Right ventricle myocardium superior (tissue), 1 donor: ENCODE measurements at regions not wholly inside any gene's neighbourhood (a gene's known extent, or its start where the extent isn't known, plus 50 kb on each side); places are given as distances from the start of the nearest gene placed in this dataset.
"Not testable (repeated sequence)": the region's sequence is repeated elsewhere in the genome, so short reads cannot be mapped to it uniquely, and the experiment has no call there.

Experiments used
- ATAC-seq: fragments of 200-7000 bp; cut with Tn5 transposase; one replicate; pipeline ENCODE4 v1.9.1; 2020; ENCODE audit warnings: mild to moderate bottlenecking; ENCODE audit not compliant: poor library complexity
- DNase-seq: peaks from one replicate; pipeline ENCODE4 v3.0.0-alpha.2; 2020
- intact Hi-C: fragments of 100-400 bp; cut with DNase I; formaldehyde crosslinking; loops from one replicate; pipeline ENCODE4 v1.11.2; 2022
- donor health status: DM: no; HTN: yes; CAD: no; lungs with severe emphysema.

DNA sequence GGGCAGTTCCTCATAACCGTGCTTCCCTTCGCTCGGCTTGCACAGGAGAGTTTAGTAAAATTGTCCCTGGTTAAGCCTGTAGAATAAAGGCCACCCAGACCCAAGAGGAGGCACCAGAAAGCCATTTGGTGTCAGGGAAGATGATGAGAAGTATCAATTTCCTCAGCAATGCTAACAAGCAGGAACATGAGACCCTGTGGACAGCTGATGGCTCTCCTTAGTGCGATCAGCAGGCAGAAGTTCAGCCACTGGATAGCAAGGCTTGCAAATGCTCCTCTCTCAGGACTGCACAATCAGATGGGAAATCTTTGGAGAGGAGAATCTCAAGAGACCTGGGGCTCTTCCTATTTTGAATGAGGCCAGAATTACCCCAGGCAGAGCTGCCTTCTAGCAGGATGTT, 261.1 kb upstream of the DYNLRB2 start:
- intact Hi-C loops, result no loop called here
- DNase-seq, result no peak
- ATAC-seq, result no peak

DNA sequence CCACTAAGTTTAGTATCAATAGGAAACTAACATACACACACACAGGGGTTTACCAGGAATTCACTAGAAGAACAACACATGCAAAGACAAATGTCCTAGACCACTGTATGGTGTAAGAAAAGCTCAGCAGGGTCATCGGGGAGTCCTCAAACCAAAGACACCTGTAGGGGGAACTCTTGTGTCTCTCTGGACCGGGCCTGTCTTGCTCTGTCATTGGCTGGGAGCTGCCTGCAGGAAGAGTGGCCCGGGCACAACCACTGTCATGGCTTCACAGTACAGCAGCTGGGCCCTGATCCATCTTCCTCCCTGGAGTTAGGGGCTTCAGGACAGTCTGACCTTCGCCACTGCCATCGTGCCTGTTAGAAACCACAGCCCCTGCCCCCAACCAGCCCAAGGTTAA, 263.6 kb upstream of the DYNLRB2 start:
- no peak for DNase-seq
- intact Hi-C loops, result no loop called here
- ATAC-seq, result no peak

- DNase-seq (no peak), ATAC-seq (no peak)
- intact Hi-C loops, result no loop called here
Observed at GRCh38 chr16:80274576-80275191, 266.1 kb upstream of the DYNLRB2 start.

DNA sequence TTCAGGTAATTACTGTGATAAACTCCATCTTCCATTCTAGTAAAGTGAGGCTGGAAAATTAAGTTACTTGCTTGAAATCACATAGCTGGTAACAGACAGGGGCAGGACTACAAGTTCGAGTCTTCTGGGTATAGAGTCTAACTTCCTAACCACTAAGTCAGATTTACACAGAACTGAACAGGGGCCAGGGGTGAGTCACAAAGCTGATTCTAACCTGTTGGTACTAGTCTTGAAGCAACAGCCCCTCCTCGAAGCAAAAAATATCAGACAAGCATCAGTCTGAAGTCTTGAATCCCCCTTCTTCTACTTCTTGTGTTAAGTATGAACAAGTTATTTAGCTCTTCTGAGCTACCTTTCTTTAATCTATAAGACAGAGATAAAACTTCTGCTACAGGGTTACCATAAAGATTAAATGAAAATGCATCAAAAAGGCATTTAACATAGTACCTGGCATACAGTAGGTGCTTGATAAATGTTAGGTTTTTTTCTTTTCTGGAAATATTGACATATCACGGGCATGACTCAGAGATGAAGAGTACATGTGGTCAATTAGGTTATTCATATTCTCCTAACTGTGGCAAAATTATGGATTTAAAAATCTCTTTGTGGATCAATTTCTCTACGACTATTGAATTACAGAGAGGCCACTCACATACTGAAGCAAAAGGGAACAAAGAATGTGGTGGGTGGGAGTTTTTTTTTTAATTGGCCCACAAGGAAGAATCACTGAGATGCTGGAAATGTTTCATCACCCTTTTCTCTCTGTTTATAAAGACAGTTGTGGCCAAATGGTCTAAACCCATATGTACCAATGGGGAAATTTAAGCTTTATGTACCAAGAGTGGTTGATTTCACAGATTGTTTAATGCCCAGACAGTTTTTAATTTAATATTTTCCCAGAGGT, 266.9 kb upstream of the DYNLRB2 start:
- ATAC-seq (no peak), DNase-seq (no peak)
- intact Hi-C loops, result no loop called here

DNA sequence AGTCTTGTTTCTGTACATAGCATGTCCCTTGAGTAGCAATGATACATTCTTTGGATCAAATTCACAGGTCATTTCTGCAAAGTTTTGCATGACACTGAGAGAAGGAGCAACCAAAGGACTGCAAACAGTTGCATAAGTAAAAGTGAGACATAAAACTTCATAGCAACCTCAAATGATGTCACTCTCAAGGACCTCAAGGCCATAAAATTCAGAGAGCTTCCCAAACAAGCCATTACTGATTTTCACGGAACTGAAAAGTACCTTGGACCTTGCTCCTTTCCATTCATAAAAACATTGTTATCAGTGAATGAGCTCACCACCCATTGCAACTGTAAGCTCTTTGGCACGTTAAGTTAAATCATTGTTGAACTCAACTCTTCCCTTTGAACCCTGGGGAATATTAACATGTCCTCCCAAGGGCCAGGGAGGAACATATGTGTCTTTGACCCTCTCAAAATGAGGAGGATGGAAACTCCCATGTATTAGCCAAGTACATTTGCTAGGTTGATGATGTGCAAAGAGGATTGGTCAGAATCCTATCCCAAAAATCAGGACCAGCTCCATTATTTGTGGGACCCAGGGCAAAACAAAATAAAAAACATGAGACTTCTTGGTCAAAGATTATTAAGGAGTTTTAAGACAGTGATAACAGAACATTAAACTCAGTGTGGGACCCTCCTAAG, 275.0 kb upstream of the DYNLRB2 start:
- intact Hi-C loops, result no loop called here
- DNase-seq (no peak), ATAC-seq (no peak)

DNA sequence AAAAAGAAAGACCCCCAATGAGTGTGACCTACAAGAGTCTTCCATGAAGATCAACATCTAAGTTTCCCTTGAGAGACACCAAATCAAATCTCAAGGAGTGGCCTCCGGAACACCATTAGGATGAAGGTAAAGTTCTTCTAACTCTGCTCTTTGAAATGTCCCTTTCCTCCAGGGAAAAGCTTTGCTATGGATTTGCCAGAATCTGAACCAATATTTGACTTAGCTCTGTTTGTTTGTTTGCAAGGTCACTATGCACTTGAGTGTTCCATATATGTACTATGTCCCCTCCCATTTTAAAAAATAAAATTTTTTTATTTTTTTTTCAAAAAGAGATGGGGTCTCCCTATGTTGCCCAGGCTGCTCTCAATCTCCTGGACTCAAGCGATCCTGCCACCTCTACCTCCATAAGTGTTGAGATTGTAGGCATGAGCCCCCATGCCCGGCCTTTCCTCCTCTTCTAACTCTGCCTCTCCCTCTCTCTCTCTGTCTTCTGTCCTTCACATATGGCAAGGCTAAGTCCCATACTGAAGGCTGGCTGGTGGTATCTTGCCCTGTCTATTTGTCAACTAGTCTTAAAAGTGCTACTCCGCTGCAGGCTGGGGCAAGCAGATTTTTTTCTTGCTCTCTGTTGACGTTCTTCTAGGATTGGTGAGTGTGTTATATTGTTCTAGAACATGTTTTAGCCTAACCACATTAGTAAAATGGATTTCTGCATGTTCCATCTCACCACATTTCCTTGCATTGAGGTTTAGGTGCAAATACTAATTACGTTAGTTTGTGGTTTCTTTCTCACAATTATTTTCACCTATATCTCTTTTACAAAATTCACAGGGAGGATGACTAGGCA, 276.7 kb upstream of the DYNLRB2 start:
- ATAC-seq, result no peak
- intact Hi-C loops, result no loop called here
- DNase-seq, result no peak

DNA sequence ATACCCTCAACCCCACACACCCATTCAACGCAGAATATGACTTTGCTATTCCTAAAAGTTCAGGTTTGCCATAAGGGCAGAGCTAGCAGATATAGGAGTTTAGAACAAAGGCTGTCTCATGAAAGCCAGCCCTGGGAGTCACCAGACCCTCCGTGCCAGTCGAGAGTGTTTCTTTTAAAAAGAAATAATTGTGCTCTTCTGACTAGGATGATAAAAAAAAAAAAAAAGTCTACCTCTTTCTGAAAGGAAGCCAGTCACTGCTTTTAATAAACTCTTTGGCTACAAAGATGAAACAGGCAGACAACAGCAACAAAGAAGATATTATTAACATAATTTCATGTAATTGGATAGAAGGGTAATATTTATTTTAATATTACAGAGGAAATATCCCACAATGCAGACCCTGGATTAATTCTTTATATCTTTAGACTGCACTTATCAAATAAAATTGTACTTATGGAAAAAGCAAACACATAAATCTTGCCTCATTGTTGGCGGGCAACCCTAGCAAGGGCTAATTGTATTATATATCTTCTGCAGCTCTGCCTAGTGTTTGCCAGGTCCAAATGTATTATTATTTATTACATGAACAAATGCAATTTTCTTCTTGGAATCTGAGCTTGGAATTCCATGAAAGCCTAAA, 277.5 kb upstream of the DYNLRB2 start:
- no peak for DNase-seq
- ATAC-seq, result no peak

DNA sequence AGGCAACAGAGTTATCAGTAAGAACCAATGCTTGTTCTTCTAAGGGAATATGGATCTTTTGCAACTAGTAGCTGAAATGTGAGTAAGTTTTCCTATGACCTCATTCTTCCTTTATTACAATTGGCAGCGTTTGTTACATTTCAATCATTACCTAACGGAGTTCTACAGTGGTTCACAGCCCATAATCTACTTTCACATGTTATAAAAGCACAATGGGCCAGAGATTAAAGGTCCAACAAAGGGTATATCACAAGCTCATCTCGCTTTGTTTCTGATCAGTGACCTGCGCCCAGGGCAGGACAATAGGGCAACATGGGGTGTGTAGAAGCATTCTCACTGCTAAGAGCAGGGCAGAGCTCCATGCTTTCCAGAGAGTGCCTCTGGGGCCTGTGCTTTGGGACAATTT, 279.9 kb upstream of the DYNLRB2 start:
- DNase-seq (no peak), ATAC-seq (no peak)
- intact Hi-C loops, result no loop called here

More for the DNA sequence above, 277.5 kb upstream of the DYNLRB2 start:
- intact Hi-C loops, result no loop called here

- DNase-seq (no peak), ATAC-seq (no peak)
- intact Hi-C loops, result no loop called here
Observed at GRCh38 chr16:80259290-80259805, 281.4 kb upstream of the DYNLRB2 start.

DNA sequence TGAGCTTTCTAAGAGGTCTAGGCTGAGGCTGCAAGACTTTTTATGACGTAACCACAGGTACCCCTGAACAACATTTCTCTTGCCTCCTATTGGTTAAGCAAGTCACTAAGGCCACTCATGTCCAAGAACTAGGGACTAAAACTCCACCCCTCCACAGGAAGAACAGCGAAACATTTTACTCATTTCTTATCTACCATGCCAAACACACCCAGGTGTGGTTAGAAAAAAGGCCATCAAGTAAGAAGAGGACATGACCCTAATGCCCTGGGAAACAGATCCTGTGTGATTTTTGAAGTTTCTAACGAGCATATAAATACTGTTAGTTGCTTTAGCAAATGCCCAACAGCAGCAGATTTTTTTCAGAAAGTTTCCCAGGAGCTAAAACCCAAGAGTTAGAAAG, 282.4 kb upstream of the DYNLRB2 start:
- ATAC-seq, result no peak
- no peak for DNase-seq
- intact Hi-C loops, result no loop called here

GRCh38 chr16:80254970-80255369, 285.8 kb upstream of the DYNLRB2 start:
- no peak for DNase-seq
- ATAC-seq, result no peak
- intact Hi-C loops, result no loop called here

DNA sequence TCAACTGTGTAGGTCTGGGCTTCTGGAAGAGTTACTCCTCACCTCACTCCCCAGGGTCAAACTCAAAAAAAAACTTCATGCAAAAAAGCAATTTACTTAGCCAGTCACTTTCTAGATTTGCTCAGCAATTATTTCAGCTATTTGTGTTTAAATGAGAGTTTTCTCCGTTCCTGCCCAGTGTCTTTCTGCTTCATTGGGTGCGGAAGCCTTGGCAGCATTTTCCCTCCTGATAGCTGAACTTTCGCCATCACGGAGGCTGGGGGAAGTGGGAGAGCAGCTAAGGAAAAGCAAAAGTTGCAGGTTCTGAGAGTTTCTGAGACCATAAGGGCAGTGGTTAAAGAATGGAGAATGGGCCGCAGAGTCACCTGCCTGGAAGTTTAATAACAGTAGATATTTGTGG, 287.1 kb upstream of the DYNLRB2 start:
- ATAC-seq, result no peak
- intact Hi-C loops, result no loop called here

GRCh38 chr16:80250381-80250780, 290.4 kb upstream of the DYNLRB2 start:
- ATAC-seq (no peak), DNase-seq (no peak)
- intact Hi-C loops, result no loop called here

More for the DNA sequence above, 287.1 kb upstream of the DYNLRB2 start:
- no peak for DNase-seq

- ATAC-seq, DNase-seq, intact Hi-C loops: not testable (repeated sequence)
Observed at GRCh38 chr16:80243303-80243702, 297.5 kb upstream of the DYNLRB2 start.

- DNase-seq, ATAC-seq, intact Hi-C loops: not testable (repeated sequence)
Observed at GRCh38 chr16:80242279-80242678, 298.5 kb upstream of the DYNLRB2 start.

- DNase-seq, result no peak
- intact Hi-C loops, result no loop called here
- no peak for ATAC-seq
Observed at GRCh38 chr16:80233097-80233835, 307.5 kb upstream of the DYNLRB2 start.

DNA sequence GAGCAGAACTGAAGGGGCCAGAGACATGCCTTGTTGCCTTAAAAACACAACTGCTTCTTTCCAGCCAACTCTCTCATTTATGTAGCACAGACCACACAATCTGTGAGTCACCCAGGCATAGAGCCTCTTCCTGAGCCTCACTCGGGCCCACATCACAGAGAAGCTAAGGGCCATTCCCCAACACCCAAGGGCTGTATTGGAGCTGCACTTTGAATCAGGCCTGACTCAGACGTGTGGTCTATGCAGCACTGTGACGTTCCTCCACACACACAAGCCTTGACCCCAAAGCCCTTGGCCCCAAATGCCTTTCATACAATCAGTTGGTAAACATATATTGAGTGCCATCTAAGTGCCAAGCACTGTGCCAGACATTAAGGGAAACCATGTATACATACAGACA, 308.9 kb upstream of the DYNLRB2 start:
- DNase-seq, result no peak
- intact Hi-C loops, result no loop called here
- ATAC-seq, result no peak

DNA sequence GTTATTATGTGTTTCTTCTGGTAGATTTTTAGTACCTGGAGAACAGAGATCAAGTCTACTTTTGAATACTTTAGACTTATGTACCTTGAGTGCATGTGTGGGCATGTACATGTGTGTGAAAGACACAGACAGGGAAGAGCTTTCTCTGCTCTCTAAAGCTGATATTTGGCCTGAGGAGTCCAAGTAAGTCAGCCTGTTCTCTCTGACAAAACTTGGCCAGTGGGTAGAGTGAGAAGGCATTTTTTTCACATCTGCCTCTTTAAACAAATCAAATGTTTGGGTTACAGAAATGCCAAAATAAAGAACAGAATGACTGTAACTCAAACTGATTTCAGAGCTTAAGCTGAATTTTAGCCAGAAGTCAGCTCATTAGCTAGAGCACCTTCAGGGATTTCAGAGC, 309.7 kb upstream of the DYNLRB2 start:
- DNase-seq (no peak), ATAC-seq (no peak)
- intact Hi-C loops, result no loop called here
